HG02943 (cell line): ENCODE measurements at regions not wholly inside any gene's neighbourhood (a gene's known extent, or its start where the extent isn't known, plus 50 kb on each side); places are given as distances from the start of the nearest gene placed in this dataset.
"Not testable (repeated sequence)": the region's sequence is repeated elsewhere in the genome, so short reads cannot be mapped to it uniquely, and the experiment has no call there.

ENCODE experiments used
- ATAC-seq: cut with Tn5 transposase; IDR thresholded peaks from one replicate; pipeline ENCODE4 v1.9.1; 2021; ENCODE audit warnings: mild to moderate bottlenecking, low read depth, moderate library complexity; ENCODE audit not compliant: unreplicated experiment

GRCh38 chr6:11961923-11962322 is 50.2 kb upstream of the HIVEP1 start:
- no peak for ATAC-seq

GRCh38 chr6:11960909-11961779 is 51.0 kb upstream of the HIVEP1 start:
- no peak for ATAC-seq

DNA sequence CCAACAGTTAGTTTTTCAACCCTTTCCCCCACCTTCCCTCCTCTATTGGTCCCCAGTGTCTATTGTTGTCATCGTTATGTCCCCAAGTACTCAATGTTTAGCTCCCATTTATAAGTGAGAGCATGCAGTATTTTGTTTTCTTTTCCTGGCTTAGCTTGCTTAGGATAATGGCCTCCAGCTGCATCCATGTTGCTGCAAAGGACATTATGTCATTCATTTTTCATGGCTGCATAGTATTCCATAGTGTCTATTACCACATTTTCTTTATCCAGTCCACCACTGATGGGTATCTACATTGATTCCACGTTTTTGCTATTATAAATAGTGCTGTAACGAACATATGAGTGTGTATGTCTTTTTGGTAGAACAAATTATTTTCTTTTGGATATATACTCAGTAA is 55.3 kb upstream of the HIVEP1 start:
- ATAC-seq, result no peak

- ATAC-seq, result no peak
Observed at GRCh38 chr6:11953641-11954040, 58.5 kb upstream of the HIVEP1 start.

- ATAC-seq, result no peak
Observed at GRCh38 chr6:11952316-11952715, 59.8 kb upstream of the HIVEP1 start.

GRCh38 chr6:11951868-11952267 is 60.2 kb upstream of the HIVEP1 start:
- ATAC-seq, result no peak

DNA sequence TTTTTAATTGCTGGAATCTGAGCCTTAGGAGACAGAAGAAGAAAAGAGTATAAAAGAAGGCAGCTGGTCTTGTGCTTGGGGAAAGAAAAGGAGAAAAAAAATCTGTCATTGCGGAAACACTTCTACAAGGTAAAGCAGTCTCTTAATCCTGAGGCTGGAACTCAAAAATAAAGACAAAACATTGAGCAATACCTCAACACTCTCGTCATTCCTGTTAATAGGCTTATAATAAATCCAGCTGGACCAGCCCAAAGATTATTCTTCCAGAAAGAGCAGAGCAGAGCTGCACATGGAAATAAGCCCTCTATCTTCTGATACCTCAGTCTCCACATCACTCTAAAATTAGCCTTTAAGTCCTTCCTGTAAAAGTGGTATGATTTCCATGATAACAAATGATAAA is 62.0 kb upstream of the HIVEP1 start:
- ATAC-seq, result no peak

DNA sequence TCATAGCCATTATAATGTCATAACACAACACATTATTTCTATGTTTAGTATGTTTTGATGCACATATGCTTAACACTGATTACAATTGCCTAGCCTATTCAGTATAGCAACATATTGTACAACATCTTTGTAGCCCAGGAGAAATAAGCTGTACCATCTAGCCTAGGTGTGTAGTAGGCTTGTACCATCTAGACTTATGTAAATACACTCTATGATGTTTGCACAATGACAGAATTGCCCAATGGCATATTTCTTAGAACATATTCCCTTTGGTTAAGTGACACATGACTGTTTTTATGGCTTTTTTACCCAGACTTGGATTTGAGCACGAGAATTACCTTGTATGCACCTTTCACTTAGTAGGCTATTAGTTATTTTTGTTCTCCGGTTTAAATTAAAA is 64.5 kb upstream of the HIVEP1 start:
- no peak for ATAC-seq

GRCh38 chr6:11947063-11947462 is 65.0 kb upstream of the HIVEP1 start:
- no peak for ATAC-seq

GRCh38 chr6:11944111-11944510 is 68.0 kb upstream of the HIVEP1 start:
- ATAC-seq, result no peak

DNA sequence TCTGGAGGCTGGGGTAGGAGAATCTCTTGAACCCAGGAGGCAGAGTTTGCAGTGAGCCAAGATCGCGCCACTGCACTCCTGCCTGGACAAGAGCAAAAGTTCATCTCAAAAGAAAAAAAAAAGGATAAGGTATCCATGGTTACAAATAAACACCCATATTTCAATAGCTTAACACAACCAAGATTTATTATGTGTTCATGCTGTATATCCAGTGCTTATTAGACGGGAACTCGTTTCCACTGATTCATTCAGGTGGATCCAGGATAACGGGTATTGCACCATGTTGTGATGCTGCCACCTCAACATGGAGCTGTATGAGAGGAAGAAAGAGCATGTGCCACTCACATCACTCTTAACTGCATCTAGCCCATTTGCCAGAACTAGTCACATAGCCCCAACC is 69.1 kb upstream of the HIVEP1 start:
- ATAC-seq, result no peak

DNA sequence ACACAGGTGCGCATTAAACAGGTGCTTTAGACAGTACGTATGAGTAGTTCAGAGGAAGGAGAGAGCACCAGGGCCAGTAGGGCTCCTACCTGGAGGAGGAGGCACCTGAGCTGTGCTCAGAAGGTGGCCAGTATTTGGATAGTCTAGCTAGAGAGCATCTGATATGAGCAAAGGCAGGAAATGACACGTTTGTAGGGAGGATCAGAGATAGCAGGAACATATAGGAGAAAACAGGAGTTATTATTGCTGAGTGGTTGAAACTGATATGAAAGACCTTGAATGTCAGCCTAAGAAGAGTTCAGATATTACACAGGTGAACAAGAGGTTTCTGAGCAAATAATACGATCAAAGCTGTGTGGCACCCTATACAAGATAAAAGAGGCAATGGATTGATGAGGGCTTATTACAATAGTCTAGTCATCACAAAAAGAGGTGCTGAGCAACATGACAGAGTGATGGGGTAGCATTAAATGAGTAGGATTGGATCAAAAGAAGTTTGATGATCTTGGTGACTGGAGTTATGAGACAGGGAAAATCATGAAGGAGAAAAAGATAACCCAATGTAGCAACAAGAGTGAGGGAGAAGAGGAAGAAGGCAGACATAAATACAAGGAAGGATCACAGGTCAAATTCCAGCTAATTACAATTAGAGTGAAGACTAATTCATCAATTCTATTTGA is 69.8 kb upstream of the HIVEP1 start:
- ATAC-seq, result no peak

- not testable (repeated sequence) for ATAC-seq
Observed at GRCh38 chr6:11940532-11941166, 71.5 kb upstream of the HIVEP1 start.

GRCh38 chr6:11938285-11938890 is 73.7 kb upstream of the HIVEP1 start:
- no peak for ATAC-seq

DNA sequence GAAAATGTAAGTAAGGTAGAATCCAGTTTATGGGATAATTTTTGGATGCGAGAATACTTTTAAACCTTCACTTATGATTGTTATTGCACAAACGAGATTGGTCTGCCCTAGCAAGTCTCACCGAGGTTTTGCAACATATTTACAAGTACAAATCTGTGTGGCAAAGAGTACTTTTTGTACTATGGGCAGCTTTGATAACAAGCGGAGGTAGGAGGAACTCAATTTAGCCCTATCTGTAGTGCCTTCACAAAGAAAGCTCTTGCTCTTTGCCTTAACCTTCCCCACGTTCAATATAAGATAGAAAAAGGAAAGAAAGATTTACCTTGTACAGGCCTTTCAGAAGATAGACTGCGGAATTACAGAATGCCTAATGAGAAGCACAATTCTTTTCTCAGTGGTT is 77.5 kb upstream of the HIVEP1 start:
- ATAC-seq, result no peak

- not testable (repeated sequence) for ATAC-seq
Observed at GRCh38 chr6:11932892-11933291, 79.2 kb upstream of the HIVEP1 start.

DNA sequence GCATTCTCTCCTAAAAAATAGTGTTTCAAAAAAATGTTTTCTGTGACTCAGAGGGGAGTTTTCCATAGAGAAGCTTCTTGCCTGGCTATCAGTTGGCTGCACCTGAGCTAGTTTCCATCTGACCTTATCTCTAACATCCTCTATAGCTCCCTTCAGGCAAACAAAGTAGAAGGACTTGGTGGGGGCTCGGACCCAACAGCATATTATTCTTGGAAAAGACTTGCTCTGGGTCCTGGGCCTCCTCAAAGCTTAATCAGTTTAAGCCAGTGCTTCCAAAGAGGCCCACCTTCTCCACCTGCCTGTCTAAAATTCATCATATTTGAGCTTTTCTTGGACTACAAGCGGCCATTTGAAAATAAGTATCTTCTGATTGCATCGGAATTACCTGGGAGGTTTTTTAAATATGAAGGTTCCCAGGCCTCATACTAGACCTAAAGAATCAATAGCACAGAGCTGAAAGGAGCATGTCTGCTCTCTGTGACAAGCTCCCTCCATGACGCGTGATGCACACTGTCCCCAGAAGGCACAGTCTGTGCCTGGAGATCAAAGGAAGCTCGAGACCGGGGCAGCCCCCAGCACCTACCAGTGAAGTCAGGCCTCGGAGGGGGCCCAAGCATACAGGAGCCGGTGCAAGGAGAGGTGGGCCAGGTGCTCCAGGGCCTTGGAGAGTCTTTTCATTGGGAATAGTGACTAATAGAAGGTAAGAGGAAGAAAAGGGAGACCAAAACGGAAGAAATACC is 80.6 kb upstream of the HIVEP1 start:
- ATAC-seq, result no peak

GRCh38 chr6:11930834-11931233 is 81.3 kb upstream of the HIVEP1 start:
- not testable (repeated sequence) for ATAC-seq

- ATAC-seq, result no peak
Observed at GRCh38 chr6:11930240-11930639, 81.9 kb upstream of the HIVEP1 start.

DNA sequence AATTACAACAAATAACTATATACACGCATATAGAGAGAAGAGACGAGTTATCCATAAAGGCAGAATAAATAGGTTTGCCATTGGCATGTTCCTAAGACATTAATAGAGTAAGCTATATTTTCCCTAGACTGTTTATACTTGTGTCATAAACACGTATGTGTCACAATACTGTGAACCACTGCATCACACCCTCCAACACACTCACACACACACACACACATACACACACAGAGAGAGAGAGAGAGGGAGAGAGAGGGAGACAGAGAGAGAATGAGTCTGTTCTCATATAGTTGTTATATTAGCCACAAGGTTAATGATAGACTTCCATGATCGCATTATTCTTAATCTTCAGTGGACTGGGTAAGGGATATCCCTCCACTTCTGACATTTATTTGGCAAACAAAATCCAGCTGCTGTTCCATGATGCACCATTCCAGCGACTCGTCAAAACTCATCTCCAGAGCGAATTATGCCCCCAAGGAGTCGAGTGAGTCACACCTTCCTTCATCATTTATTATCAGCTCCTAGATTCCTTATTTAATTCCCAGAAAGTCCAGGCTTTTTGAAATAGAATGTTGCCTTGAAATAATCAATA is 82.8 kb upstream of the HIVEP1 start:
- no peak for ATAC-seq
